HT-29 (cell line): ENCODE measurements at regions not wholly inside any gene's neighbourhood (a gene's known extent, or its start where the extent isn't known, plus 50 kb on each side); places are given as distances from the start of the nearest gene placed in this dataset.

Source experiments
- DNase-seq: peaks from one replicate; pipeline ENCODE4 v3.0.0-alpha.2; 2015; ENCODE audit warnings: low spot score

- DNase-seq: peak; percentile 48
Observed at GRCh38 chr6:7468382-7469081, 72.9 kb upstream of the DSP start.

DNA sequence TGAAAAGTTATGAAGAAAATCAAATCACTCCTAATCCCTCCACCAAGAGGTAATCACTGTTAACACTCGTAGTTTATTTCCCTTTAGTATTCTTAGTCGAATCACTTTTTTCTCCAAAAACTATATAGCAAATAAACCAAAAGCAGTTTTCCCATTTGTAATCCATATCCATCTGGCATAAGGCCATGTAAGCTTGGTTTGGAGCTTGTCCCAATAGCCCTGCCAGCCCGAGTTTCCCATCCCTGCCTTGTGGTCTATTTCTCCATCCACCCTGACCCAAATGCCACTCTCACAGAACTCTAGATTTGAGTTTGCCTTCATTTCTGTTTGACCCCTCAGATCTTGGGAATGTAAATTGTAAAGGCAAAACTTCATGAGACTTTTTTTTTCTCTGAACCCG lies 71.8 kb upstream of the DSP start:
- no peak for DNase-seq

DNA sequence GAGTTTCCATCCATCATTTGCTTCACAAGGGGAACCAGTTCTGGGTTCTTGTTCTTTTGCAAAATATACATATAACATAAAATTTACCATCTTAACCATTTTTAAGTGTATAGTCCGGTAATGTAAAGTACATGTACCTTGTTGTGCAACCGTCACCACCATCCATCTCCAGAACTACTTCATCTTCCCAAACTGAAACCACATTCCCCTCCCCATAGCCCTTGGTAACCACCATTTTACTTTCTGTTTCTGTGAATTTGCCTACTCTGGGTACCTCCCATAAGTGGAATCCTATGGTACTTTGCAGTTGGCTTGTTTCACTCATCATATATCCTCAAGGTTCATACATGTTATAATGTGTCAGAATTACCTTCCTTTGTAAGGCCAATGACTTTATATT lies 70.3 kb upstream of the DSP start:
- DNase-seq: no peak

- DNase-seq: no peak
Observed at GRCh38 chr6:7473805-7474719, 67.4 kb upstream of the DSP start.

GRCh38 chr6:7475081-7475480 lies 66.4 kb upstream of the DSP start:
- DNase-seq: no peak

DNA sequence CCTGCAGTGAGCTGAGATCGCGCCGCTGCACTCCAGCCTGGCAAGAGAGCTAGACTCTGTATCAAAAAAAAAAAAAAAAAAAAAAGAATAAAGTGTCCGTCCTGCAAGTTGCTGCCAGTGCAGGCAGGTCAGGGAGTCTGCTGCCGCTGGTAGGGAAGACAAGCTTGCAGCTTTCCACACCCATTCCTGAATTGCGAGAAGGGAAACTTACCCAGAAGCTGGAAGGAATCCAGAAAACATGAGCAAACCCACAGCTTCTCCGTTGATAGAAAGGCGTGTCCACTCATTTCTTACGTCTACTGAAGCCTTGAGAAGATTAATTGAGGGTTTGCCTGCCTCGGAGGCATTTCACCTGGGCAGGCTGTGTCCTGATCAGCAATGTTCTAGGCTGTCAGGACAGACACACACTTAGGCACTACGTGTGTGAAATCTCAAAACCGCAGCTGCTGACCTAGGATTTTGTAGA lies 61.6 kb upstream of the DSP start:
- peak; percentile 67 for DNase-seq

GRCh38 chr6:7484666-7485065 lies 56.8 kb upstream of the DSP start:
- DNase-seq: no peak

DNA sequence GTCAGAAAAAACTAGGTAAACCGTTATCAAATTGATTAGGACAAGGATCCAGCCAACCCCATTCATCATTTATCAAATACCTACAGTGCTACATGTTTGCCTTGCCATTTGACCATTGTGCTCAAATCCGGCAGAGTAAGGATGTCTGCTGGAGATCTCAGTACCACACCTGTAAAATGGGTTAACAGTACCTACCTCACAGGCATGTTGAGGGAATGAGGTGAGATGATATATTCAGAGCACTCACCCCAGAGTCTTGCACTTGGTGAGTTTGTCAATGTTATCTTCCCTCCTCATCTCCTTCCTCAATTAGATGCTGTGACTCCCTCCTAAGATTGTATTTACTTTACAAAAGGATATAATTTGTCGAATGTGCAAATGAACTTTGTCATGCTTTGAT lies 54.5 kb upstream of the DSP start:
- DNase-seq: no peak

- DNase-seq: no peak
Observed at GRCh38 chr6:7488494-7488893, 53.0 kb upstream of the DSP start.

- no peak for DNase-seq
Observed at GRCh38 chr6:7489376-7489775, 52.1 kb upstream of the DSP start.
